ENCODE measurements at regions not wholly inside any gene's neighbourhood (a gene's known extent, or its start where the extent isn't known, plus 50 kb on each side); places are given as distances from the start of the nearest gene placed in this dataset.

GRCh38 chr20:52708137-52708536 lies 264.0 kb upstream of the TSHZ2 start:
- no peaks in the 10 kb centered on the region for H4K20me1 ChIP-seq (ENCODE audit: insufficient read depth, low read length)
- no peak for DNase-seq
- no peak overlapping the region for H3K9ac ChIP-seq (ENCODE audit: low read depth, low read length)
- TF ChIP-seq, protein P1, sequence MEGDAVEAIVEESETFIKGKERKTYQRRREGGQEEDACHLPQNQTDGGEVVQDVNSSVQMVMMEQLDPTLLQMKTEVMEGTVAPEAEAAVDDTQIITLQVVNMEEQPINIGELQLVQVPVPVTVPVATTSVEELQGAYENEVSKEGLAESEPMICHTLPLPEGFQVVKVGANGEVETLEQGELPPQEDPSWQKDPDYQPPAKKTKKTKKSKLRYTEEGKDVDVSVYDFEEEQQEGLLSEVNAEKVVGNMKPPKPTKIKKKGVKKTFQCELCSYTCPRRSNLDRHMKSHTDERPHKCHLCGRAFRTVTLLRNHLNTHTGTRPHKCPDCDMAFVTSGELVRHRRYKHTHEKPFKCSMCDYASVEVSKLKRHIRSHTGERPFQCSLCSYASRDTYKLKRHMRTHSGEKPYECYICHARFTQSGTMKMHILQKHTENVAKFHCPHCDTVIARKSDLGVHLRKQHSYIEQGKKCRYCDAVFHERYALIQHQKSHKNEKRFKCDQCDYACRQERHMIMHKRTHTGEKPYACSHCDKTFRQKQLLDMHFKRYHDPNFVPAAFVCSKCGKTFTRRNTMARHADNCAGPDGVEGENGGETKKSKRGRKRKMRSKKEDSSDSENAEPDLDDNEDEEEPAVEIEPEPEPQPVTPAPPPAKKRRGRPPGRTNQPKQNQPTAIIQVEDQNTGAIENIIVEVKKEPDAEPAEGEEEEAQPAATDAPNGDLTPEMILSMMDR (IDR thresholded peaks at IDR 0.05; ENCODE audit: borderline replicate concordance, extremely low read depth, low read length, poor library complexity, severe bottlenecking), result no peak
- TF ChIP-seq EZH2 (IDR thresholded peaks at IDR 0.05; ENCODE audit: borderline replicate concordance, low read depth, low read length, severe bottlenecking), result no peak
- no peaks in the 10 kb centered on the region for H3K9me3 ChIP-seq (ENCODE audit: insufficient read depth, low read length, severe bottlenecking)
- no peak overlapping the region for H2AFZ ChIP-seq (ENCODE audit: low read depth, low read length)
- H3K36me3 ChIP-seq (ENCODE audit: insufficient read depth, low read length), result no peaks in the 10 kb centered on the region
- H3K27ac ChIP-seq (ENCODE audit: low read length), result no peak overlapping the region
- no peak for ATAC-seq (ENCODE audit: insufficient read depth, low read depth)
- no peaks in the 10 kb centered on the region for H3K4me1 ChIP-seq (ENCODE audit: insufficient read depth, low read length)
- H3K4me3 ChIP-seq (ENCODE audit: low read depth in 1 of 2, low read length in 2 of 2), result no peak overlapping the region
- no peak overlapping the region for H3K4me2 ChIP-seq (ENCODE audit: insufficient read depth, low read length)
- H3K79me2 ChIP-seq (ENCODE audit: insufficient read depth, low read length), result no peaks in the 10 kb centered on the region
- H3K27me3 ChIP-seq (ENCODE audit: insufficient read depth, low read length, poor library complexity), result peaks cover 5% of the 10 kb centered on the region

GRCh38 chr20:52704553-52704952 lies 267.6 kb upstream of the TSHZ2 start:
- Histone ChIP-seq H3K9ac (ENCODE audit: low read depth, low read length) (no peak overlapping the region), H3K4me2 (ENCODE audit: insufficient read depth, low read length) (no peak overlapping the region)
- TF ChIP-seq EZH2 (IDR thresholded peaks at IDR 0.05; ENCODE audit: borderline replicate concordance, low read depth, low read length, severe bottlenecking), result no peak
- TF ChIP-seq, protein P1 (IDR thresholded peaks at IDR 0.05; ENCODE audit: borderline replicate concordance, extremely low read depth, low read length, poor library complexity, severe bottlenecking), result no peak

GRCh38 chr20:52688345-52688744 lies 283.8 kb upstream of the TSHZ2 start:
- no peak overlapping the region for H3K4me3 ChIP-seq (ENCODE audit: low read depth in 1 of 2, low read length in 2 of 2)
- ATAC-seq (ENCODE audit: insufficient read depth, low read depth) (no peak), DNase-seq (no peak)
- H3K79me2 ChIP-seq (ENCODE audit: insufficient read depth, low read length), result no peaks in the 10 kb centered on the region
- peaks cover 5% of the 10 kb centered on the region for H3K27me3 ChIP-seq (ENCODE audit: insufficient read depth, low read length, poor library complexity)
- H3K9me3 ChIP-seq (ENCODE audit: insufficient read depth, low read length, severe bottlenecking), result no peaks in the 10 kb centered on the region
- H3K9ac ChIP-seq (ENCODE audit: low read depth, low read length), result no peak overlapping the region
- no peaks in the 10 kb centered on the region for H4K20me1 ChIP-seq (ENCODE audit: insufficient read depth, low read length)
- no peak overlapping the region for H2AFZ ChIP-seq (ENCODE audit: low read depth, low read length)
- no peaks in the 10 kb centered on the region for H3K4me1 ChIP-seq (ENCODE audit: insufficient read depth, low read length)
- no peak for TF ChIP-seq EZH2 (IDR thresholded peaks at IDR 0.05; ENCODE audit: borderline replicate concordance, low read depth, low read length, severe bottlenecking)
- TF ChIP-seq, protein P1 (IDR thresholded peaks at IDR 0.05; ENCODE audit: borderline replicate concordance, extremely low read depth, low read length, poor library complexity, severe bottlenecking), result no peak
- no peak overlapping the region for H3K27ac ChIP-seq (ENCODE audit: low read length)
- no peaks in the 10 kb centered on the region for H3K36me3 ChIP-seq (ENCODE audit: insufficient read depth, low read length)
- H3K4me2 ChIP-seq (ENCODE audit: insufficient read depth, low read length), result no peak overlapping the region

More at GRCh38 chr20:52704553-52704952, 267.6 kb upstream of the TSHZ2 start:
- H3K4me3 ChIP-seq (ENCODE audit: low read depth in 1 of 2, low read length in 2 of 2), result no peak overlapping the region
- DNase-seq, result no peak
- no peak for ATAC-seq (ENCODE audit: insufficient read depth, low read depth)
- no peaks in the 10 kb centered on the region for H4K20me1 ChIP-seq (ENCODE audit: insufficient read depth, low read length)
- H3K27me3 ChIP-seq (ENCODE audit: insufficient read depth, low read length, poor library complexity), result peaks cover 5% of the 10 kb centered on the region
- H3K27ac ChIP-seq (ENCODE audit: low read length), result no peak overlapping the region
- H3K36me3 ChIP-seq (ENCODE audit: insufficient read depth, low read length), result no peaks in the 10 kb centered on the region
- no peaks in the 10 kb centered on the region for H3K79me2 ChIP-seq (ENCODE audit: insufficient read depth, low read length)
- no peaks in the 10 kb centered on the region for H3K4me1 ChIP-seq (ENCODE audit: insufficient read depth, low read length)
- no peak overlapping the region for H2AFZ ChIP-seq (ENCODE audit: low read depth, low read length)
- H3K9me3 ChIP-seq (ENCODE audit: insufficient read depth, low read length, severe bottlenecking), result no peaks in the 10 kb centered on the region

DNA sequence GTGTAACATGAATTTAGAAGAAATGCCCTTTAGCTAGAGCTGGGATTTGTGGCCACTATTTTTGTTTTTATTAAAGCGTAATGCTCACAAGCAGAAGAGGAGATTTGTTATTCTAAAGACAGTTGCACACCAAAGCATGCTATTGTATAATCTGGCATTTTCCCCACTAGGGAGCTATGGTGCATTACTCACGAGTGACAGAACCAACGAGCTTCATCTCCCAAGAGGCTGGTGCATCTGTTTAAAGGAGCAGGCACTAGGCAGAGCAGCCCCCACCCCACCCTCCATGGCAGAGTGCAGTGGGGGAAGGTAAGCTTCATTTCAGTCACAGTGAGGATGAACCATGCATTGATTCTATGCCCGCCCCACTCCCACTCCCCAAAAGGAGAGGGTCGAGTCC lies 287.3 kb upstream of the TSHZ2 start:
- Histone ChIP-seq H3K36me3 (ENCODE audit: insufficient read depth, low read length) (no peaks in the 10 kb centered on the region), H3K4me3 (ENCODE audit: low read depth in 1 of 2, low read length in 2 of 2) (no peak overlapping the region), H3K9me3 (ENCODE audit: insufficient read depth, low read length, severe bottlenecking) (no peaks in the 10 kb centered on the region), H3K27me3 (ENCODE audit: insufficient read depth, low read length, poor library complexity) (peaks cover 10% of the 10 kb centered on the region), H3K9ac (ENCODE audit: low read depth, low read length) (no peak overlapping the region), H4K20me1 (ENCODE audit: insufficient read depth, low read length) (no peaks in the 10 kb centered on the region), H3K4me1 (ENCODE audit: insufficient read depth, low read length) (no peaks in the 10 kb centered on the region), H3K27ac (ENCODE audit: low read length) (no peak overlapping the region), H3K79me2 (ENCODE audit: insufficient read depth, low read length) (no peaks in the 10 kb centered on the region), H3K4me2 (ENCODE audit: insufficient read depth, low read length) (no peak overlapping the region), H2AFZ (ENCODE audit: low read depth, low read length) (no peak overlapping the region)
- TF ChIP-seq, protein P1 (IDR thresholded peaks at IDR 0.05; ENCODE audit: borderline replicate concordance, extremely low read depth, low read length, poor library complexity, severe bottlenecking), result no peak
- no peak for TF ChIP-seq EZH2 (IDR thresholded peaks at IDR 0.05; ENCODE audit: borderline replicate concordance, low read depth, low read length, severe bottlenecking)
- ATAC-seq (ENCODE audit: insufficient read depth, low read depth), result no peak
- DNase-seq, result no peak
